HepG2 (cell line): ENCODE measurements at regions not wholly inside any gene's neighbourhood (a gene's known extent, or its start where the extent isn't known, plus 50 kb on each side); places are given as distances from the start of the nearest gene placed in this dataset.

Experiments used
- ATAC-seq: fragments of 200-7000 bp; cut with Tn5 transposase; 3 replicates; pipeline ENCODE4 v1.9.1; 2020; ENCODE audit warnings: mild to moderate bottlenecking, moderate library complexity
- BruUV-seq: library from RNA; stranded (reverse); fragments of 400-500 nt; replicated peaks from 2 replicates; lab custom pipeline; 2021; lab: Mats Ljungman, UMichigan
- CTCF ChIA-PET: fragments of 300-600 bp; formaldehyde crosslinking; extraction: SDS; loops from one replicate; lab custom pipeline; 2021; ENCODE audit warnings: low total read pairs, inconsistent platforms, low intra/inter-chr PET ratio; lab: Yijun Ruan, JAX
- POLR2A ChIA-PET: fragments of 350-600 bp; sonication (Branson Sonifier 250); formaldehyde crosslinking; loops from one replicate; lab custom pipeline; 2020; ENCODE audit warnings: antibody characterized with exemption, inconsistent platforms; lab: Yijun Ruan, JAX
- DNase-seq: peaks from one replicate; pipeline ENCODE4 v3.0.0-alpha.2; 2015; ENCODE audit warnings: low spot score
- FAIRE-seq: peaks from 3 replicates; lab custom pipeline; 2011; peaks lifted over from hg19 to GRCh38; lab: Jason Lieb, UNC
- H2AFZ ChIP-seq: one replicate; pipeline ENCODE4 v1.6.1; 2011; ENCODE audit warnings: low read length, inconsistent platforms
- H3K27ac ChIP-seq: fragments of 300-600 bp; 3 replicates; pipeline ENCODE4 v1.8.0; 2011; ENCODE audit warnings: mixed run types, mild to moderate bottlenecking, mixed read lengths, low read length, inconsistent platforms; ENCODE audit not compliant: insufficient read depth; ENCODE audit errors: extremely low read length
- H3K27me3 ChIP-seq, 2 experiments: fragments of 200-600 bp in 1 of 2; 2 replicates in 1 of 2; 3 replicates in 1 of 2; pipeline versions ENCODE4 v1.6.0 to v1.8.0; 2011; ENCODE audit warnings: low read length in 2 of 2, mild to moderate bottlenecking in 2 of 2, moderate library complexity in 2 of 2, inconsistent platforms in 1 of 2; ENCODE audit not compliant: insufficient read depth in 2 of 2, control insufficient read depth in 1 of 2
- H3K36me3 ChIP-seq, 2 experiments: fragments of 200-600 bp in 1 of 2; replicated peaks in 1 of 2; 2 replicates in 1 of 2; 3 replicates in 1 of 2; pipeline versions ENCODE4 v1.5.1 to v1.8.0; 2011; ENCODE audit warnings: low read length in 2 of 2, inconsistent platforms in 1 of 2; ENCODE audit not compliant: insufficient read depth in 2 of 2, control insufficient read depth in 1 of 2
- H3K4me1 ChIP-seq: 2 replicates; pipeline ENCODE4 v1.5.1; 2012; ENCODE audit warnings: low read length, inconsistent platforms; ENCODE audit not compliant: insufficient read depth
- H3K4me2 ChIP-seq: 2 replicates; pipeline ENCODE4 v1.6.0; 2011; ENCODE audit warnings: low read depth, low read length, inconsistent platforms
- H3K4me3 ChIP-seq, 3 experiments: fragments of 200-600 bp in 1 of 3; sonication (generic), shearing (Covaris generic) in 1 of 3; replicated peaks in 1 of 3; 2 replicates each; pipeline ENCODE4 v1.5.1; 2011 to 2016; ENCODE audit warnings: low read length in 3 of 3, inconsistent platforms in 2 of 3, low read depth in 2 of 3, mild to moderate bottlenecking in 2 of 3, control low read depth in 1 of 3, mixed read lengths in 1 of 3; ENCODE audit not compliant: insufficient read depth in 1 of 3
- H3K79me2 ChIP-seq: one replicate; pipeline ENCODE4 v1.6.1; 2011; ENCODE audit warnings: low read length, inconsistent platforms; ENCODE audit not compliant: insufficient read depth
- H3K9ac ChIP-seq: 2 replicates; pipeline ENCODE4 v1.6.0; 2011; ENCODE audit warnings: mild to moderate bottlenecking, low read depth, low read length, inconsistent platforms; ENCODE audit not compliant: insufficient read depth
- H3K9me3 ChIP-seq: 2 replicates; pipeline ENCODE4 v1.5.1; 2012; ENCODE audit warnings: mild to moderate bottlenecking, low read length
- H4K20me1 ChIP-seq: 2 replicates; pipeline ENCODE4 v1.6.0; 2011; ENCODE audit warnings: inconsistent platforms, mild to moderate bottlenecking, low read length, moderate library complexity; ENCODE audit not compliant: insufficient read depth
- ATAD3A ChIP-seq: sonication (generic); formaldehyde crosslinking; IDR thresholded peaks from 2 replicates; pipeline ENCODE4 v1.4.0; 2020; ENCODE audit warnings: missing genetic modification reagents
- CBX2 ChIP-seq, 2 experiments: fragments of 200-600 bp in 1 of 2; sonication (generic); formaldehyde crosslinking in 1 of 2; IDR thresholded peaks; 2 replicates each; pipeline versions ENCODE4 v1.7.0 to v1.8.1; 2018 to 2022; ENCODE audit warnings: low read depth in 2 of 2, low read length in 1 of 2, mild to moderate bottlenecking in 1 of 2, missing genetic modification reagents in 1 of 2
- CEBPB ChIP-seq: IDR thresholded peaks from 2 replicates; pipeline ENCODE4 v1.6.1; 2011; ENCODE audit warnings: low read depth, low read length, improper control_type of control experiment, borderline replicate concordance
- DMAP1 ChIP-seq: IDR thresholded peaks from 2 replicates; pipeline ENCODE4 v1.6.1; 2016
- HNF4A ChIP-seq: sonication (generic); formaldehyde crosslinking; IDR thresholded peaks from 2 replicates; pipeline ENCODE4 v1.4.0; 2020; ENCODE audit warnings: missing genetic modification reagents
- KDM3A ChIP-seq: IDR thresholded peaks from 2 replicates; pipeline ENCODE4 v1.6.1; 2018; ENCODE audit warnings: low read depth, missing compliant biosample characterization
- KDM5A ChIP-seq: fragments of 200-600 bp; sonication (generic); IDR thresholded peaks from 2 replicates; pipeline ENCODE4 v1.7.0; 2018; ENCODE audit warnings: antibody characterized with exemption, mild to moderate bottlenecking, low read length, borderline replicate concordance
- MAFG ChIP-seq: sonication (generic); formaldehyde crosslinking; IDR thresholded peaks from 2 replicates; pipeline ENCODE4 v1.5.1; 2020; ENCODE audit warnings: mild to moderate bottlenecking, missing genetic modification reagents
- RARA ChIP-seq: IDR thresholded peaks from 2 replicates; pipeline ENCODE4 v1.6.1; 2016; ENCODE audit warnings: missing genetic modification reagents, missing compliant biosample characterization
- SETDB1 ChIP-seq: sonication (generic); formaldehyde crosslinking; IDR thresholded peaks from 2 replicates; pipeline ENCODE4 v1.5.1; 2020; ENCODE audit warnings: missing genetic modification reagents, mild to moderate bottlenecking, borderline replicate concordance
- SOX13 ChIP-seq, 3 experiments: fragments of 450-650 bp in 1 of 3; sonication (generic) in 1 of 3; formaldehyde crosslinking in 1 of 3; IDR thresholded peaks in 2 of 3; conservative IDR thresholded peaks in 1 of 3; 2 replicates each; pipeline versions ENCODE4 v1.5.0 to v1.6.1; 2016 to 2020; ENCODE audit warnings: antibody characterized with exemption in 1 of 3, mild to moderate bottlenecking in 1 of 3, missing compliant biosample characterization in 1 of 3, missing genetic modification reagents in 1 of 3, moderate library complexity in 1 of 3
- TAF1 ChIP-seq: sonication (generic); formaldehyde crosslinking; IDR thresholded peaks from 2 replicates; pipeline ENCODE4 v1.4.0; 2020; ENCODE audit warnings: missing genetic modification reagents
- ZNF264 ChIP-seq: sonication (generic); formaldehyde crosslinking; IDR thresholded peaks from 2 replicates; pipeline ENCODE4 v1.4.0; 2020; ENCODE audit warnings: missing genetic modification reagents
- ZNF777 ChIP-seq: sonication (generic); formaldehyde crosslinking; IDR thresholded peaks from 2 replicates; pipeline ENCODE4 v1.4.0; 2020; ENCODE audit warnings: missing genetic modification reagents
- WGBS: methylation state at CpG from one replicate; pipeline ENCODE4 v1.1.6; 2017; ENCODE audit warnings: low lambda C conversion rate; 5-methylcytosine and 5-hydroxymethylcytosine counted together
- in situ Hi-C: cut with HindIII; loops from 2 replicates; pipeline ENCODE4 v1.10.0; 2017; ENCODE audit warnings: low pct_unique_long_range_greater_than_20kb; ENCODE audit not compliant: extremely low pct_ligation_motif_present
- intact Hi-C: fragments of 100-400 bp; cut with micrococcal nuclease; formaldehyde crosslinking; loops from one replicate; pipeline ENCODE4 v1.10.0; 2022; ENCODE audit not compliant: unreplicated experiment
- TF ChIP-seq, protein P1 (sequence below): sonication (generic); IDR thresholded peaks from 2 replicates; pipeline ENCODE4 v1.6.1; 2016; ENCODE audit warnings: low read depth, borderline replicate concordance
- TF ChIP-seq, protein P2 (sequence below): sonication (generic); formaldehyde crosslinking; IDR thresholded peaks from 2 replicates; pipeline ENCODE4 v1.5.1; 2020; ENCODE audit warnings: mild to moderate bottlenecking, moderate library complexity, missing genetic modification reagents
- TF ChIP-seq, protein P3 (sequence below): sonication (generic); formaldehyde crosslinking; IDR thresholded peaks from 2 replicates; pipeline ENCODE4 v1.4.0; 2020; ENCODE audit warnings: missing genetic modification reagents
- TF ChIP-seq, protein P4 (sequence below): sonication (generic); formaldehyde crosslinking; conservative IDR thresholded peaks from 2 replicates; pipeline ENCODE4 v1.8.0; 2022; ENCODE audit warnings: missing genetic modification reagents

DNA sequence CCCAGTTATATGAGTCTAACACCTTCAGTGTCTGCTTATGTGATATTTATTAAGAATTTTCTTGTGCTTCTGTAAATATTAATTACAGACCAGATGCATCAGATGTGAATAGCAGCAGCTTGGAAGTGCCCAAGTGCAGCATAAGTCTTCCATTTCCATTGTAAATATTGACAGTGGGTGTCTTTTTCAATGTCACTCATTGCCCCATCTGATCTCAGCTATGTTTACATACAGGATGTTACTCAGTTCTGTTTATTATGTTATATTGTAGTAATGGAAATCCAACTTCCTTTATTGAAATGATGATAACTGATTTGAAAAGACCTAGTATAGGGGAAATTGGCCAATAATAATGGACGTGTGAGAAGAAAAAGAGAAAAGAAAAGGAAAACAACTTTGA is 296.7 kb downstream of the SAMD5 start:
- Histone ChIP-seq H3K4me1 (peaks cover 31% of the 10 kb centered on the region), H3K9ac (no peak overlapping the region), H2AFZ (no peak overlapping the region), H3K27me3 (no peaks in the 10 kb centered on the region), H4K20me1 (no peaks in the 10 kb centered on the region), H3K4me2 (0 out of 2 replicates have a peak overlapping the region, but pooled peaks have one; percentile 13), H3K36me3 (no peaks in the 10 kb centered on the region; a peak in 1 of 5 replicates), H3K4me3 (no peak overlapping the region), H3K79me2 (no peaks in the 10 kb centered on the region), H3K27ac (no peak overlapping the region), H3K9me3 (peaks cover 11% of the 10 kb centered on the region)
- FAIRE-seq (no peak), DNase-seq (peak; percentile 38), ATAC-seq (peak; percentile 83)
- ChIA-PET POLR2A (no interaction called here), CTCF (no interaction called here)
- intact Hi-C loops (no loop called here), in situ Hi-C loops (no loop called here)
- BruUV-seq, result no TSS peak
- 14% methylated on average over 1 of the region's 1 CpG for WGBS
- TF ChIP-seq, protein P1, sequence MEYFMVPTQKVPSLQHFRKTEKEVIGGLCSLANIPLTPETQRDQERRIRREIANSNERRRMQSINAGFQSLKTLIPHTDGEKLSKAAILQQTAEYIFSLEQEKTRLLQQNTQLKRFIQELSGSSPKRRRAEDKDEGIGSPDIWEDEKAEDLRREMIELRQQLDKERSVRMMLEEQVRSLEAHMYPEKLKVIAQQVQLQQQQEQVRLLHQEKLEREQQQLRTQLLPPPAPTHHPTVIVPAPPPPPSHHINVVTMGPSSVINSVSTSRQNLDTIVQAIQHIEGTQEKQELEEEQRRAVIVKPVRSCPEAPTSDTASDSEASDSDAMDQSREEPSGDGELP, result peak; percentile 21; the same call in 1 of the 2 replicates
- TF ChIP-seq ZNF264 (no peak), CBX2 (IDR thresholded peaks at IDR 0.05; ENCODE audit: low read depth, low read length) (no peak), CBX2 (CRISPR knock-in tag; IDR thresholded peaks at IDR 0.05; ENCODE audit: low read depth) (no peak), HNF4A (CRISPR knock-in tag) (peak; percentile 34; the same call in 1 of the 2 replicates), TAF1 (CRISPR knock-in tag) (no peak), KDM3A (no peak), RARA (CRISPR knock-in tag) (peak; percentile 47; the same call in 1 of the 2 replicates), DMAP1 (no peak), CEBPB (peak; percentile 27; the same call in 1 of the 2 replicates), SETDB1 (CRISPR knock-in tag) (no peak), KDM5A (no peak), MAFG (CRISPR knock-in tag) (no peak), SOX13 (IDR thresholded peaks at IDR 0.05) (no peak), SOX13 (CRISPR knock-in tag; conservative IDR thresholded peaks at IDR 0.05 in 1 of 2, IDR thresholded peaks at IDR 0.05 in 1 of 2) (peak in 1 of 2 experiments; percentile 64; a peak in 2 of 4 replicates), ZNF777 (CRISPR knock-in tag) (no peak), ATAD3A (no peak)
- TF ChIP-seq, protein P2, sequence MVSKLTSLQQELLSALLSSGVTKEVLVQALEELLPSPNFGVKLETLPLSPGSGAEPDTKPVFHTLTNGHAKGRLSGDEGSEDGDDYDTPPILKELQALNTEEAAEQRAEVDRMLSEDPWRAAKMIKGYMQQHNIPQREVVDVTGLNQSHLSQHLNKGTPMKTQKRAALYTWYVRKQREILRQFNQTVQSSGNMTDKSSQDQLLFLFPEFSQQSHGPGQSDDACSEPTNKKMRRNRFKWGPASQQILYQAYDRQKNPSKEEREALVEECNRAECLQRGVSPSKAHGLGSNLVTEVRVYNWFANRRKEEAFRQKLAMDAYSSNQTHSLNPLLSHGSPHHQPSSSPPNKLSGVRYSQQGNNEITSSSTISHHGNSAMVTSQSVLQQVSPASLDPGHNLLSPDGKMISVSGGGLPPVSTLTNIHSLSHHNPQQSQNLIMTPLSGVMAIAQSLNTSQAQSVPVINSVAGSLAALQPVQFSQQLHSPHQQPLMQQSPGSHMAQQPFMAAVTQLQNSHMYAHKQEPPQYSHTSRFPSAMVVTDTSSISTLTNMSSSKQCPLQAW (CRISPR knock-in tag), result no peak
- TF ChIP-seq, protein P3, sequence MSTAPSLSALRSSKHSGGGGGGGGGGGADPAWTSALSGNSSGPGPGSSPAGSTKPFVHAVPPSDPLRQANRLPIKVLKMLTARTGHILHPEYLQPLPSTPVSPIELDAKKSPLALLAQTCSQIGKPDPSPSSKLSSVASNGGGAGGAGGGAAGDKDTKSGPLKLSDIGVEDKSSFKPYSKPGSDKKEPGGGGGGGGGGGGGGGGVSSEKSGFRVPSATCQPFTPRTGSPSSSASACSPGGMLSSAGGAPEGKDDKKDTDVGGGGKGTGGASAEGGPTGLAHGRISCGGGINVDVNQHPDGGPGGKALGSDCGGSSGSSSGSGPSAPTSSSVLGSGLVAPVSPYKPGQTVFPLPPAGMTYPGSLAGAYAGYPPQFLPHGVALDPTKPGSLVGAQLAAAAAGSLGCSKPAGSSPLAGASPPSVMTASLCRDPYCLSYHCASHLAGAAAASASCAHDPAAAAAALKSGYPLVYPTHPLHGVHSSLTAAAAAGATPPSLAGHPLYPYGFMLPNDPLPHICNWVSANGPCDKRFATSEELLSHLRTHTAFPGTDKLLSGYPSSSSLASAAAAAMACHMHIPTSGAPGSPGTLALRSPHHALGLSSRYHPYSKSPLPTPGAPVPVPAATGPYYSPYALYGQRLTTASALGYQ (CRISPR knock-in tag), result no peak
- TF ChIP-seq, protein P4, sequence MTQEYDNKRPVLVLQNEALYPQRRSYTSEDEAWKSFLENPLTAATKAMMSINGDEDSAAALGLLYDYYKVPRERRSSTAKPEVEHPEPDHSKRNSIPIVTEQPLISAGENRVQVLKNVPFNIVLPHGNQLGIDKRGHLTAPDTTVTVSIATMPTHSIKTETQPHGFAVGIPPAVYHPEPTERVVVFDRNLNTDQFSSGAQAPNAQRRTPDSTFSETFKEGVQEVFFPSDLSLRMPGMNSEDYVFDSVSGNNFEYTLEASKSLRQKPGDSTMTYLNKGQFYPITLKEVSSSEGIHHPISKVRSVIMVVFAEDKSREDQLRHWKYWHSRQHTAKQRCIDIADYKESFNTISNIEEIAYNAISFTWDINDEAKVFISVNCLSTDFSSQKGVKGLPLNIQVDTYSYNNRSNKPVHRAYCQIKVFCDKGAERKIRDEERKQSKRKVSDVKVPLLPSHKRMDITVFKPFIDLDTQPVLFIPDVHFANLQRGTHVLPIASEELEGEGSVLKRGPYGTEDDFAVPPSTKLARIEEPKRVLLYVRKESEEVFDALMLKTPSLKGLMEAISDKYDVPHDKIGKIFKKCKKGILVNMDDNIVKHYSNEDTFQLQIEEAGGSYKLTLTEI (CRISPR knock-in tag), result no peak
